Left lung (tissue), 4 donors: ENCODE measurements at regions not wholly inside any gene's neighbourhood (a gene's known extent, or its start where the extent isn't known, plus 50 kb on each side); places are given as distances from the start of the nearest gene placed in this dataset.

Source experiments
- ATAC-seq: fragments of 200-7000 bp; cut with Tn5 transposase; one replicate; pipeline ENCODE4 v1.9.1; 2020; ENCODE audit warnings: moderate library complexity
- DNase-seq, 4 donors: peaks; one replicate each; pipeline ENCODE4 v3.0.0-alpha.2; 2013 to 2020
- H3K27ac ChIP-seq, 2 donors: fragments of 200-600 bp; sonication (generic) in 1 of 2; one replicate each; pipeline versions ENCODE4 v1.5.0 to v1.8.0; 2020 to 2021
- H3K27me3 ChIP-seq, 2 donors: fragments of 200-600 bp; sonication (generic) in 1 of 2; one replicate each; pipeline versions ENCODE4 v1.5.0 to v1.8.0; 2020 to 2021
- H3K36me3 ChIP-seq, 2 donors: fragments of 200-600 bp; sonication (generic) in 1 of 2; one replicate each; pipeline versions ENCODE4 v1.5.0 to v1.8.0; 2020 to 2021
- H3K4me1 ChIP-seq, 2 donors: fragments of 200-600 bp; one replicate each; pipeline ENCODE4 v1.8.0; 2021
- H3K4me3 ChIP-seq, 2 donors: fragments of 200-600 bp; sonication (generic) in 1 of 2; one replicate each; pipeline versions ENCODE4 v1.5.0 to v1.8.0; 2020 to 2021; ENCODE audit warnings: mild to moderate bottlenecking in 1 of 2
- H3K9me3 ChIP-seq, 2 donors: fragments of 200-600 bp; sonication (generic) in 1 of 2; one replicate each; pipeline versions ENCODE4 v1.5.0 to v1.8.0; 2020 to 2021
- intact Hi-C, 2 donors: fragments of 100-400 bp; cut with DNase I; formaldehyde crosslinking; loops; one replicate each; pipeline versions ENCODE4 v1.11.2 to v1.14.2; 2022
- TF ChIP-seq, protein P1 (sequence below), 2 donors: fragments of 200-600 bp; sonication (generic) in 1 of 2; IDR thresholded peaks; one replicate each; pipeline versions ENCODE4 v1.5.0 to v1.8.0; 2021; ENCODE audit warnings: antibody characterized with exemption in 2 of 2
- donor health status: DM: no; HTN: yes; CAD: no.
- donor health status: DM: no; HTN: no; CAD: no.

GRCh38 chr1:229040630-229041358 lies 230.1 kb upstream of the RAB4A start:
- TF ChIP-seq, protein P1, sequence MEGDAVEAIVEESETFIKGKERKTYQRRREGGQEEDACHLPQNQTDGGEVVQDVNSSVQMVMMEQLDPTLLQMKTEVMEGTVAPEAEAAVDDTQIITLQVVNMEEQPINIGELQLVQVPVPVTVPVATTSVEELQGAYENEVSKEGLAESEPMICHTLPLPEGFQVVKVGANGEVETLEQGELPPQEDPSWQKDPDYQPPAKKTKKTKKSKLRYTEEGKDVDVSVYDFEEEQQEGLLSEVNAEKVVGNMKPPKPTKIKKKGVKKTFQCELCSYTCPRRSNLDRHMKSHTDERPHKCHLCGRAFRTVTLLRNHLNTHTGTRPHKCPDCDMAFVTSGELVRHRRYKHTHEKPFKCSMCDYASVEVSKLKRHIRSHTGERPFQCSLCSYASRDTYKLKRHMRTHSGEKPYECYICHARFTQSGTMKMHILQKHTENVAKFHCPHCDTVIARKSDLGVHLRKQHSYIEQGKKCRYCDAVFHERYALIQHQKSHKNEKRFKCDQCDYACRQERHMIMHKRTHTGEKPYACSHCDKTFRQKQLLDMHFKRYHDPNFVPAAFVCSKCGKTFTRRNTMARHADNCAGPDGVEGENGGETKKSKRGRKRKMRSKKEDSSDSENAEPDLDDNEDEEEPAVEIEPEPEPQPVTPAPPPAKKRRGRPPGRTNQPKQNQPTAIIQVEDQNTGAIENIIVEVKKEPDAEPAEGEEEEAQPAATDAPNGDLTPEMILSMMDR (IDR thresholded peaks at IDR 0.05): no peak

GRCh38 chr1:229041946-229042345 lies 229.0 kb upstream of the RAB4A start:
- H3K36me3 ChIP-seq: no peaks in the 10 kb centered on the region
- no peak overlapping the region for H3K27ac ChIP-seq
- no peak for DNase-seq
- TF ChIP-seq, protein P1 (IDR thresholded peaks at IDR 0.05): no peak
- peaks cover 0 to 15% of the 10 kb centered on the region in 2 donors for H3K4me1 ChIP-seq
- no peaks in the 10 kb centered on the region for H3K9me3 ChIP-seq
- no peak overlapping the region for H3K4me3 ChIP-seq
- intact Hi-C loops: no loop called here
- H3K27me3 ChIP-seq: no peaks in the 10 kb centered on the region
- no peak for ATAC-seq

More at GRCh38 chr1:229040630-229041358, 230.1 kb upstream of the RAB4A start:
- H3K27ac ChIP-seq: no peak overlapping the region
- intact Hi-C loops: no loop called here
- H3K27me3 ChIP-seq: no peaks in the 10 kb centered on the region
- ATAC-seq: no peak
- no peak overlapping the region for H3K4me3 ChIP-seq
- no peaks in the 10 kb centered on the region for H3K9me3 ChIP-seq
- no peaks in the 10 kb centered on the region for H3K36me3 ChIP-seq
- peaks cover 0 to 22% of the 10 kb centered on the region in 2 donors for H3K4me1 ChIP-seq
- no peak for DNase-seq

DNA sequence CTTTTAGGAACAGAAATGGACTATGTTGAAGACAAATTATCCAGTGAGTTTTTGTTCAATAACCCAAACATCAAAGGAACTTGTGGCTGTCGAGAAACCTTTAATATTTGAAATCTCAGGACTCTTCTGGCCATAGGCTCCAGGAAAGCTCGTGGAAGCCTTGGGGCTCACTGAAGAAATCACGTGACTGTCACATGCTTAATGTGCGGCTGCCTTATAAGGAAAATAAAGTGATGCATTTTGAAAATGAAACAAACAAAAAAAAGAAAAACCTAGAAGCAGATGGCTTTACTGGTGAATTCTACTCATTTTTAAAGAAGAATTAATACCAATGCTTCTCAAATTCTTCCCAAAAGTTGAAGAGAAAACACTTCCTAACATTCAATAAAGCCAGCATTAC lies 228.4 kb upstream of the RAB4A start:
- Histone ChIP-seq H3K9me3 (no peaks in the 10 kb centered on the region), H3K27me3 (no peaks in the 10 kb centered on the region), H3K4me1 (peaks cover 0 to 15% of the 10 kb centered on the region in 2 donors), H3K4me3 (no peak overlapping the region), H3K36me3 (no peaks in the 10 kb centered on the region), H3K27ac (peak overlapping the region in 1 of 2 donors; percentile 46)
- ATAC-seq (no peak), DNase-seq (no peak)
- TF ChIP-seq, protein P1 (IDR thresholded peaks at IDR 0.05): no peak
- intact Hi-C loops: no loop called here

GRCh38 chr1:229043115-229043514 lies 227.8 kb upstream of the RAB4A start:
- TF ChIP-seq, protein P1 (IDR thresholded peaks at IDR 0.05): no peak
- intact Hi-C loops: no loop called here

GRCh38 chr1:229046251-229046853 lies 224.6 kb upstream of the RAB4A start:
- intact Hi-C loops: no loop called here

More at GRCh38 chr1:229043115-229043514, 227.8 kb upstream of the RAB4A start:
- DNase-seq: no peak
- no peaks in the 10 kb centered on the region for H3K36me3 ChIP-seq
- H3K27me3 ChIP-seq: no peaks in the 10 kb centered on the region
- no peaks in the 10 kb centered on the region for H3K9me3 ChIP-seq
- no peak for ATAC-seq
- peak overlapping the region in 1 of 2 donors; percentile 46 for H3K27ac ChIP-seq
- H3K4me1 ChIP-seq: peaks cover 0 to 15% of the 10 kb centered on the region in 2 donors
- H3K4me3 ChIP-seq: no peak overlapping the region

More at GRCh38 chr1:229046251-229046853, 224.6 kb upstream of the RAB4A start:
- TF ChIP-seq, protein P1 (IDR thresholded peaks at IDR 0.05): no peak
- Histone ChIP-seq H3K4me3 (no peak overlapping the region), H3K36me3 (no peaks in the 10 kb centered on the region), H3K27me3 (no peaks in the 10 kb centered on the region), H3K9me3 (peaks cover 0 to 3% of the 10 kb centered on the region in 2 donors), H3K4me1 (peaks cover 0 to 15% of the 10 kb centered on the region in 2 donors), H3K27ac (no peak overlapping the region)
- ATAC-seq (no peak), DNase-seq (no peak)
